ENCODE measurements at regions not wholly inside any gene's neighbourhood (a gene's known extent, or its start where the extent isn't known, plus 50 kb on each side); places are given as distances from the start of the nearest gene placed in this dataset.
A peak's percentile ranks its signal among the peaks of the same experiment; 100 is the strongest.

DNA sequence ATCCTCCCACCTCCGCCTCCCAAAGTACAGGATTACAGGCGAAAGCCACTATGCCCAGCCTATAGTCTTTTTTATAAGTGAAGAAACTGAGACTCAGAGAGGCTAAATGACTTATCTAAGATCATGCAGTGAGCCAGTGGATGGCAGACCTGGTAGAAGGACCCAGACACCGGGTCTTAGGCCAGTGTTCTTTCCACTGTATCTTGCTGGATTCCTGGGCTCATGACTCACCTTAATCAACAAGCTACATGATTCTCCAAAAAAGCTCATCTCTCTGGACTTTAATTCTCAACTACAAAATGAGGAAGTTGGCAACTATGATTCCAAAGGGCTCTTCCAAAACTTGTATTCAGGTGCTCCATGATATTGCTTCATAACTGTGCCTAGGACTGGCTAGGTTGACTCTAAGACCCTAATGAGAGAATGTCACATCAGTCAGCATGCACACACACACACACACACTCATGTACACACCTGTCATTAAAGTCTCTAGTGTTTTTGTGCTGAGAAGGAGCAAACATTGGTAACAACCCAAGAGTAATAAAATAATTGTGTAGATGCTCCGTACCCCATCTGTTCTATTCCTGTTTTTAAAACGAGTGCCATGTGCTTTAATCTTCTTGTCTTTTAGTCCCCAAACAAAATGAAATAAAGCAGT is 89.7 kb upstream of the SLC4A7 start:
- 81% methylated on average over 3 of the region's 5 CpGs for WGBS

DNA sequence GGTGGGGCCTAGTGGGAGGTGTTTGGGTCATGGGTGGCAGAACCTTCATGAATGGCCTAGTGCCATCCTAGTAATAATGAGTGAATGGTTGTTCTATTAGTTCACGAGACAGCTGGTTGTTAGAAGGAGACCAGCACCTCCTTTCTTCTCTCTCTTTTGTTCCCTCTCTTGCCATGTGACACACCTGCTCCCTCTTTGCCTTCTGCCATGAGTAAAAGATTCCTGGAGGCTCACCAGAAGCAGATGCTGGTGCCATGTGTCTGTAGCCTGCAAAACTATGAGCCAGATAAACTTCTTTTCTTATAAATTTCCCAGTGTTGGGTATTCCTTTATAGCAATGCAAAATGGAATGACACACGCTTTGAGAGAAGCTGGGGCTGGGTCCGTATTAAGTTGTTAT is 89.0 kb upstream of the SLC4A7 start:
- Histone ChIP-seq H2AFZ (ENCODE audit: low read depth, low read length) (no peak overlapping the region), H3K79me1 (replicated peaks; ENCODE audit: low read length, poor library complexity, severe bottlenecking) (no peaks in the 10 kb centered on the region), H3K23ac (ENCODE audit: low read length in 2 of 2) (no peak overlapping the region), H3K9ac (ENCODE audit: low read length) (no peak overlapping the region), H3K18ac (ENCODE audit: low read depth in 1 of 2, low read length in 2 of 2) (no peak overlapping the region), H4K8ac (ENCODE audit: low read length) (no peak overlapping the region), H3K27me3 (ENCODE audit: control insufficient read depth in 1 of 2, insufficient read depth in 1 of 2, low read length in 2 of 2) (no peaks in the 10 kb centered on the region), H3K9me3 (ENCODE audit: control insufficient read depth, low read length) (no peaks in the 10 kb centered on the region), H2BK15ac (ENCODE audit: low read depth, poor library complexity, severe bottlenecking) (no peak overlapping the region), H2BK120ac (ENCODE audit: low read depth, low read length) (no peak overlapping the region), H2BK12ac (ENCODE audit: low read length in 2 of 2) (no peak overlapping the region), H2BK5ac (ENCODE audit: low read depth, low read length, poor library complexity, severe bottlenecking) (no peak overlapping the region), H3K4ac (ENCODE audit: low read depth in 1 of 2, low read length in 2 of 2) (no peak overlapping the region), H3K14ac (ENCODE audit: low read length in 2 of 2) (no peak overlapping the region), H3K36me3 (ENCODE audit: control insufficient read depth in 1 of 2, insufficient read depth in 2 of 2, low read depth in 1 of 2, low read length in 2 of 2) (no peaks in the 10 kb centered on the region), H2AK5ac (ENCODE audit: low read length, severe bottlenecking) (no peak overlapping the region), H3K27ac (ENCODE audit: low read length, poor library complexity, severe bottlenecking) (no peak overlapping the region), H4K91ac (ENCODE audit: low read length) (no peak overlapping the region), H3K4me3 (ENCODE audit: insufficient read depth in 1 of 2, low read depth in 1 of 2, low read length in 2 of 2) (no peak overlapping the region), H3K4me2 (ENCODE audit: low read length, poor library complexity, severe bottlenecking) (no peak overlapping the region), H3K4me1 (ENCODE audit: control insufficient read depth, insufficient read depth, low read depth, low read length) (peaks cover 2% of the 10 kb centered on the region)
- WGBS, result 100% methylated on average over 3 of the region's 3 CpGs
- DNase-seq, result no peak

More for the DNA sequence above, 89.7 kb upstream of the SLC4A7 start:
- Histone ChIP-seq H2BK5ac (ENCODE audit: low read depth, low read length, poor library complexity, severe bottlenecking) (no peak overlapping the region), H3K27me3 (ENCODE audit: control insufficient read depth in 1 of 2, insufficient read depth in 1 of 2, low read length in 2 of 2) (no peaks in the 10 kb centered on the region), H3K4me2 (ENCODE audit: low read length, poor library complexity, severe bottlenecking) (no peak overlapping the region), H3K14ac (ENCODE audit: low read length in 2 of 2) (no peak overlapping the region), H2BK120ac (ENCODE audit: low read depth, low read length) (no peak overlapping the region), H3K4ac (ENCODE audit: low read depth in 1 of 2, low read length in 2 of 2) (no peak overlapping the region), H3K4me3 (ENCODE audit: insufficient read depth in 1 of 2, low read depth in 1 of 2, low read length in 2 of 2) (no peak overlapping the region), H2BK12ac (ENCODE audit: low read length in 2 of 2) (no peak overlapping the region), H3K23ac (ENCODE audit: low read length in 2 of 2) (no peak overlapping the region), H4K91ac (ENCODE audit: low read length) (no peak overlapping the region), H3K79me1 (replicated peaks; ENCODE audit: low read length, poor library complexity, severe bottlenecking) (no peaks in the 10 kb centered on the region), H2BK15ac (ENCODE audit: low read depth, poor library complexity, severe bottlenecking) (no peak overlapping the region), H3K9me3 (ENCODE audit: control insufficient read depth, low read length) (no peaks in the 10 kb centered on the region), H3K36me3 (ENCODE audit: control insufficient read depth in 1 of 2, insufficient read depth in 2 of 2, low read depth in 1 of 2, low read length in 2 of 2) (no peaks in the 10 kb centered on the region), H3K4me1 (ENCODE audit: control insufficient read depth, insufficient read depth, low read depth, low read length) (no peaks in the 10 kb centered on the region), H3K9ac (ENCODE audit: low read length) (no peak overlapping the region), H4K8ac (ENCODE audit: low read length) (no peak overlapping the region), H2AFZ (ENCODE audit: low read depth, low read length) (no peak overlapping the region), H3K27ac (ENCODE audit: low read length, poor library complexity, severe bottlenecking) (no peak overlapping the region), H3K18ac (ENCODE audit: low read depth in 1 of 2, low read length in 2 of 2) (no peak overlapping the region), H2AK5ac (ENCODE audit: low read length, severe bottlenecking) (no peak overlapping the region)
- no peak for DNase-seq

DNA sequence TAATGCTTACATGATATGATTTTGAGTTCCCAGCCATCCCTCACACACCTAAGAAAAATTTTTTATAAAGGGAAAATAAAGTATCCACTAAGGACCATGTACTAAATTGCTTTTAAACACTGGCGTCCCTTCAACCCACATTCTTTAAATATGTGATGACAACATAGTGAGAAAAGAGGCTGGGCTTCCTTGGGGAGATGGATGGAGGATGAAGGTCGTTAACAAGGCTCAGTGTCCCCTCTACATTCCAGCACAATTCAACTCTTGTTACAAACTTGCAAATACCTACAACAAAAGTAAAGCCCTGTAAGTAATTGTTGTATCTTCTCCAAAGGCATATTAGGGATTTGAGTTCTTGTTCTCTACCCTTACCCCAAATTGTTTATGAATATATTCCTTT is 87.2 kb upstream of the SLC4A7 start:
- Histone ChIP-seq H3K9ac (ENCODE audit: low read length) (peak overlapping the region; percentile 27), H2BK120ac (ENCODE audit: low read depth, low read length) (no peak overlapping the region), H4K91ac (ENCODE audit: low read length) (no peak overlapping the region), H3K27me3 (ENCODE audit: control insufficient read depth in 1 of 2, insufficient read depth in 1 of 2, low read length in 2 of 2) (no peaks in the 10 kb centered on the region), H3K79me1 (replicated peaks; ENCODE audit: low read length, poor library complexity, severe bottlenecking) (no peaks in the 10 kb centered on the region), H2AFZ (ENCODE audit: low read depth, low read length) (no peak overlapping the region), H2BK5ac (ENCODE audit: low read depth, low read length, poor library complexity, severe bottlenecking) (no peak overlapping the region), H2BK12ac (ENCODE audit: low read length in 2 of 2) (no peak overlapping the region), H3K4me2 (ENCODE audit: low read length, poor library complexity, severe bottlenecking) (no peak overlapping the region), H2AK5ac (ENCODE audit: low read length, severe bottlenecking) (no peak overlapping the region), H3K4me3 (ENCODE audit: insufficient read depth in 1 of 2, low read depth in 1 of 2, low read length in 2 of 2) (no peak overlapping the region), H3K4me1 (ENCODE audit: control insufficient read depth, insufficient read depth, low read depth, low read length) (peaks cover 2% of the 10 kb centered on the region), H3K23ac (ENCODE audit: low read length in 2 of 2) (no peak overlapping the region), H3K27ac (ENCODE audit: low read length, poor library complexity, severe bottlenecking) (no peak overlapping the region), H4K8ac (ENCODE audit: low read length) (no peak overlapping the region), H3K36me3 (ENCODE audit: control insufficient read depth in 1 of 2, insufficient read depth in 2 of 2, low read depth in 1 of 2, low read length in 2 of 2) (no peaks in the 10 kb centered on the region), H3K18ac (ENCODE audit: low read depth in 1 of 2, low read length in 2 of 2) (no peak overlapping the region), H2BK15ac (ENCODE audit: low read depth, poor library complexity, severe bottlenecking) (no peak overlapping the region), H3K9me3 (ENCODE audit: control insufficient read depth, low read length) (no peaks in the 10 kb centered on the region), H3K4ac (ENCODE audit: low read depth in 1 of 2, low read length in 2 of 2) (no peak overlapping the region), H3K14ac (ENCODE audit: low read length in 2 of 2) (no peak overlapping the region)
- DNase-seq, result no peak
- WGBS, result no CpG with 5 or more reads among the region's 2 CpGs

DNA sequence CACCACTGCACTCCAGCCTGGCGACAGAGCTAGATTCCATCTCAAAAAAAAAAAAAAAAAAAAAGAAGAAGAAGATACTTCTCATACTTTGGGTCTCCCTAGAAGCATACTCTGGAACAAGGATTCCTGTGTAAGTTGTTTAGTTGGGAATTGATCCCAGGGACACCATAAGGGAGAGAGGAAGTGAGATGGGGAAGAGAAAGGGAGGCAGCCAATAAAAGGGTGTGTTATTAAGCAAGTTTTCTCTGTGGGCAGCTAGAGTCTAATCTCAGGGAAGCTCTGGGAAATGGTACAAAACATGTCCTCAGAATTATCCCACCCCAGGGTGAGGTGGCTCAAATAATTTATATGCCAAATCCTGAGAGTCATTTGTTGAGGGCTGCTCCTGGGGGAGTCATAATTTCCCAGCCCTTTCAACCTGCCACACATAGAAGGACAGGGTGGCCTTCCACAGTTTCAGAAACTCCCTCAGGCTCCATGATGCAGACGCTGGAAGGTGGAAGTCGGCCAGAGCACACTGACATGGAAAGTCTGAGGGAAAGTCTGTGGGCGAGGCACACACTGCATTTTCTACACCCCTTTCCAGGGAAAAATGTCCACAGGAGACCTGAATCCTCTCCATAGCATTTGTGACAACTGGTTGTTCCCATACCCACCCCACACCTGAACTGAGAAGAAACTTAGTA is 86.4 kb upstream of the SLC4A7 start:
- H2BK120ac ChIP-seq (ENCODE audit: low read depth, low read length), result no peak overlapping the region
- H2AK5ac ChIP-seq (ENCODE audit: low read length, severe bottlenecking), result no peak overlapping the region
- no peak overlapping the region for H3K4ac ChIP-seq (ENCODE audit: low read depth in 1 of 2, low read length in 2 of 2)
- no peak overlapping the region for H3K27ac ChIP-seq (ENCODE audit: low read length, poor library complexity, severe bottlenecking)
- H3K36me3 ChIP-seq (ENCODE audit: control insufficient read depth in 1 of 2, insufficient read depth in 2 of 2, low read depth in 1 of 2, low read length in 2 of 2), result no peaks in the 10 kb centered on the region
- H3K9ac ChIP-seq (ENCODE audit: low read length), result peak overlapping the region; percentile 27
- H3K27me3 ChIP-seq (ENCODE audit: control insufficient read depth in 1 of 2, insufficient read depth in 1 of 2, low read length in 2 of 2), result no peaks in the 10 kb centered on the region
- no peak for DNase-seq
- WGBS, result 97% methylated on average over 3 of the region's 4 CpGs
- H3K4me1 ChIP-seq (ENCODE audit: control insufficient read depth, insufficient read depth, low read depth, low read length), result peaks cover 2% of the 10 kb centered on the region
- peak overlapping the region; percentile 15 for H2BK5ac ChIP-seq (ENCODE audit: low read depth, low read length, poor library complexity, severe bottlenecking)
- no peaks in the 10 kb centered on the region for H3K9me3 ChIP-seq (ENCODE audit: control insufficient read depth, low read length)
- H2BK12ac ChIP-seq (ENCODE audit: low read length in 2 of 2), result no peak overlapping the region
- no peak overlapping the region for H2BK15ac ChIP-seq (ENCODE audit: low read depth, poor library complexity, severe bottlenecking)
- no peak overlapping the region for H3K18ac ChIP-seq (ENCODE audit: low read depth in 1 of 2, low read length in 2 of 2)
- no peak overlapping the region for H4K8ac ChIP-seq (ENCODE audit: low read length)
- H3K4me3 ChIP-seq (ENCODE audit: insufficient read depth in 1 of 2, low read depth in 1 of 2, low read length in 2 of 2), result no peak overlapping the region
- no peak overlapping the region for H3K23ac ChIP-seq (ENCODE audit: low read length in 2 of 2)
- H4K91ac ChIP-seq (ENCODE audit: low read length), result no peak overlapping the region
- no peak overlapping the region for H3K14ac ChIP-seq (ENCODE audit: low read length in 2 of 2)
- no peak overlapping the region for H2AFZ ChIP-seq (ENCODE audit: low read depth, low read length)
- H3K4me2 ChIP-seq (ENCODE audit: low read length, poor library complexity, severe bottlenecking), result no peak overlapping the region
- H3K79me1 ChIP-seq (replicated peaks; ENCODE audit: low read length, poor library complexity, severe bottlenecking), result no peaks in the 10 kb centered on the region
